ENCODE measurements at regions not wholly inside any gene's neighbourhood (a gene's known extent, or its start where the extent isn't known, plus 50 kb on each side); places are given as distances from the start of the nearest gene placed in this dataset.

- DNase-seq (ENCODE audit: low spot score), result no peak
These were observed 202.6 kb upstream of the LRFN5 start for GRCh38 chr14:41404126-41404525.

- no peak for DNase-seq (ENCODE audit: low spot score)
These were observed 203.3 kb upstream of the LRFN5 start for GRCh38 chr14:41403360-41403759.

DNA sequence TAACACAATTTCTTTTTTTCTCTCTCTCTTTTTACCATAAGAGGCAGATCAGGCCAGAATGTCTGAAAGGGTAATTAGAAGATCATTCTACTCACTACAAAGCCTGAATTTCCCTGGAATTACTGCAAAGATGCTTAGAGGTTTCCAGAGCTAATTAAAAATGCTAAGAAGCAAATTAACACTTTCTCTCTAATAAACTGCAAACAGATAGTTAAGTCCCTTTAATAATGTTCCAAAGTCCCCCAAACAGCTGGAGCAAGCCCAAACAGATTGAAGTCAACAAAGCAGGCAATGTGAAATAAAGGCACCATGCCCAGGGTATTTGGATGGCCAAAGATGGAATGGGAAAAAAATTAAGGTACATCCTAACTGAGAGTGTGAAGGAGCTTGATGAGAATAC is 208.8 kb upstream of the LRFN5 start:
- no peak for DNase-seq (ENCODE audit: low spot score)

DNA sequence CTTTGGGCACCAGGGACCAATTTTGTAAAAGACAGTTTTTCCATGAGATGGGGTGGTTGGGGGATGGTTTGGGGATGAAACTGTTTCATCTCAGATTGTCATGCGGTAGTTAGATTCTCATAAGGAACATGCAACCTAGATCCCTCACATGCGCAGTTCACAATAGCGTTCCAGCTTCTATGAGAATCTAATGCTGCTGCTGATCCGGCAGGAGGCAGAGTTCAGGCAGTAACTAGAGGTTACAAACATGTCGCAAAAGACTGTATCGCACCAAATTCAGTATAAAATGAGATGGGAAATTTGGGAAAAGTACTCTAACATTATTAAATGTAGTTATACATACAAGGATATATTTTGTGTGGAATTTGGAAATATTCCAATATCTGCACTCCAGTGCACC is 213.2 kb upstream of the LRFN5 start:
- no peak for DNase-seq (ENCODE audit: low spot score)

DNA sequence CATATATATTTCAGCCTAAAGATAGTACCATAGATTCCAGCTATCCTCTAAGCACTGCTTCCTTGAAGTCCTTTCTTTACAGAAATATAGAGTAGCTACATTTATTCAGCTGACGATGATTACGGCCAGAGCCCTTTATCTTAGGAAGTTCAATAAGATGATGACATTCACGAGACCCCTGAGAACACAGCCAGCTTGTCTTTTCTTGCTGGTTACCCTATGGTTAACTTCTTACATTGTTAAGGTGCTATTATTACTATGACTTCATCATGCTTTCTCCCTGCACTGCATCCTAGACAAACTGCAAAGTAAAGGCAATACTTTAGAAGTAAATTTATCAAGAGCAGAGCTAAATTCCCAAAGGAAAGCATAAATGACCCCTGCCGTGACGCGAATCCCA is 214.4 kb upstream of the LRFN5 start:
- DNase-seq (ENCODE audit: low spot score), result no peak

DNA sequence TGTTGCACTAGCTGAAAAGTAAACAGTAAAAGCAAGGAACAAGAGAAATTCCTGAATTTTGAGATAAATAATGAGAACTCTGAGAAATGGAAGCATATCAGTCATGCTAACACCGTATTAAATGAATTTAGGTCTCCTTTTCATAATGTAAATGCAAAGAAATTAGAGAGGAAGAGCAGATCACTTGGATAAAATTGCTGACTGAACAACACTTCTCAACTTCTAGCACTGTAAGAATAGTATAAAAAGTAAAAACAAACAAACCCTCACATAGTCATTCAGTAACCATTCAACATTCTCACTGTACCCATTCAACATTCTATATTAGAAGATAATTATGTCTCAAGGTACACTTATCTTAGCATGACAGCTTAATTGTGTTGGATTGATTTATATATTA is 217.3 kb upstream of the LRFN5 start:
- no peak for DNase-seq (ENCODE audit: low spot score)

GRCh38 chr14:41385797-41386196 is 220.9 kb upstream of the LRFN5 start:
- DNase-seq (ENCODE audit: low spot score), result no peak

- DNase-seq (ENCODE audit: low spot score), result no peak
These were observed 226.7 kb upstream of the LRFN5 start for GRCh38 chr14:41380017-41380416.

- no peak for DNase-seq (ENCODE audit: low spot score)
These were observed 228.2 kb upstream of the LRFN5 start for GRCh38 chr14:41378526-41378925.

DNA sequence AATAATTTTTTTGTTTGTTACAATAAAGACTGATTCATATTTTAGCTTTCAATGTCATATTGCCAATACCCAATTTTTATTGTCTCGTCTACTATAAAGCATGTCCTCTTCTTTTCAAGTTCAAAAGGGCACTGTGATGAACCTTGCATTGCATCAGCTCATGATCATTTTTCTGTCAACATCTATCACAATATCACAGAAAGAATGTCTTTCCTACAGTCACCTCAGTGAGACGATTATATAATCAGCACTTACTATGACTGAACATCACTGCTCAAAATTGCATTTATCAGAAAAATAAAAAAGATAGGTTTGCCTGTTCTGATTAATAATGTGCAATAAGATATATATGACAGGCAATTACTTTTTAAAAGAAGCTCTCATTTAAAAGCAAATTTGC is 228.7 kb upstream of the LRFN5 start:
- no peak for DNase-seq (ENCODE audit: low spot score)

- DNase-seq (ENCODE audit: low spot score), result no peak
These were observed 232.6 kb upstream of the LRFN5 start for GRCh38 chr14:41374092-41374491.

DNA sequence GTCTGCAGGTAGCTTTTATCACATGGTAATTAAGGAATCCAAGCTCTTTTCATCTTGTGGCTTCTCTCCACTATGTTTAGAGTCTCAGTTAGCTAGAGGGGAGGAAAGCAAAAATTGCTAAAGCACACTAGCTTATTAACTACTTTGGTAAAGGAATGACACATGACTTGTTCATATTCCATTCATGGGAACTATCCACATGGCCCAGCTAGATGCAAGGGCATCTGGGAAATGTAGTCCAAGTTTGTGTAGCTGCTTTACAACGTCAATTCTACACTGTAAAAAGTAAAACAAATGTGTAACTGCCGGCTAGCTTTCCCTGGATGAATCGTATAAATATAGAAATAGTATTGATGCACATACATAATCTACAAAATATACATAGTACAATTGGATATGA is 244.5 kb upstream of the LRFN5 start:
- no peak for DNase-seq (ENCODE audit: low spot score)

DNA sequence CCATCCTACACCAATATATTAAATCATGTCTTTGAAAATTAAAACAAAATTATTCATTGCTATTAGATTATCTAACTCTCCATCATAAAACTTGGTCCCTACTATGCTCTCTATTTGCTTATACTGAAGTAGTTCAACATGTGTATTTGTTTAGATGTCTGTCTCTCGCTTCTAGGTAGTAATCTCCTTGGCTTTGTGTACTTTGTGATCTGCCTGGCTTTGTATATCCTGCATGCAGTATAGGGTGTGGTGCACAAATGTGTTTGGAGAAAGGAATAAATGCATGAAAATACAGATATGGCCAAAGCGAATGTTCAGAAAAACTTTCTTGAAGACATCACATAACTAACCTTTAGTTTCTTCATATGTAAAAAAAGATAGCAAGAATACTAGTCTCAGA is 246.6 kb upstream of the LRFN5 start:
- DNase-seq (ENCODE audit: low spot score), result no peak

DNA sequence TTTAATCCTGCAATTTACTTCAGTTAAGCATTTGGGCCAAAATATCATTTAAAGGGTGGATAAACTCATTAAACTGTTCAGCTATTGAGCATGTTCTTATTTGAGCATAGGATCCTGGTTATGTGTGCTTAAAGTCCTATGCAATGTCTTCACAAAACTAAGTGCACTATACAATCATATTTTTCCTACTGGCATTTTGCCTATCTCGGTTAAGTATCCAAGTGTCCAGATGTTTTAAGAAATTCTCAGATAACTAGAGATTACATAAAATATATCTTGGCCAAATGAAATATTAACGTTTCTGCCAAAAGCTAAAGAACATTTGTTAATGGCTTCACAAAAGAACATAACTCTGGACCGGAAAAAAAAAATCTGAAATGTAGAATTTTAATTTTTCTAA is 250.8 kb upstream of the LRFN5 start:
- DNase-seq (ENCODE audit: low spot score), result no peak

GRCh38 chr14:41350476-41350875 is 256.2 kb upstream of the LRFN5 start:
- DNase-seq (ENCODE audit: low spot score), result no peak

- no peak for DNase-seq (ENCODE audit: low spot score)
These were observed 257.3 kb upstream of the LRFN5 start for GRCh38 chr14:41349289-41349910.

DNA sequence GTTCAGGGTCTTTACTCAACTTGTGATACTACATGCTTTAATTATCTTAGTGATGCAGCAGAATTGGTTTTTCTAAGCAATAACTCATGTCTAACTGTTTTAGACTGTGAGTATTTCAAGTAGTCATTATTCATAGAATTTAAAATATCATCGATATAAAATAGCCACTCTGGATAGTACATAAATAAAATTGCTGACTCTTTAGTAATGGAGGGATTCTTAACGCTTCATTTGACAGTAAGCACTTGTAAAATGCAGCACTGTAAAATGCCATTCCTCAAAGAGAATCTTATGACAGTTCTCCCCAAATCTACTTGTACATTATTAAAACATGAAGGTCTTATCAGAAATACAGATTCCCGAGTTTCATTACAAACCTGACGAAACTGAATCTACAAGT is 262.8 kb upstream of the LRFN5 start:
- no peak for DNase-seq (ENCODE audit: low spot score)

- DNase-seq (ENCODE audit: low spot score), result no peak
These were observed 293.5 kb upstream of the LRFN5 start for GRCh38 chr14:41313196-41313595.

DNA sequence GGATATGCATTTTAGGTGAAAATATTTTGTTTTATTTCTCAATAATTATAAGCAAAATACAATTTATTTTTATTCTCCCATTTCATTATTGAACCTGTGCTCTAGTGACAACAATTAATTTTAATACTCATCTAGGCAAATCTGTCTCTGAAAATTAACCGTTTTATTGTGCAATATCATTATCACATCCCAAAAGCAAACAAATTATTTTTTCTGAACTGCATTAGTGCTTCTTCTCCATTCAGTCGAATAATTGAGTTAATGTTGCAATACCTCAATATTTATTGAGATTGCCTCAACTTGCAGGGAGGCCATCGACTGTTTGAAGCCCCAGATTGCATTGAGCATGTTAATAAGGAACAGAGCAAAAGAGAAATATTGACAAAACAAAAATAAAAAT is 303.2 kb upstream of the LRFN5 start:
- no peak for DNase-seq (ENCODE audit: low spot score)

DNA sequence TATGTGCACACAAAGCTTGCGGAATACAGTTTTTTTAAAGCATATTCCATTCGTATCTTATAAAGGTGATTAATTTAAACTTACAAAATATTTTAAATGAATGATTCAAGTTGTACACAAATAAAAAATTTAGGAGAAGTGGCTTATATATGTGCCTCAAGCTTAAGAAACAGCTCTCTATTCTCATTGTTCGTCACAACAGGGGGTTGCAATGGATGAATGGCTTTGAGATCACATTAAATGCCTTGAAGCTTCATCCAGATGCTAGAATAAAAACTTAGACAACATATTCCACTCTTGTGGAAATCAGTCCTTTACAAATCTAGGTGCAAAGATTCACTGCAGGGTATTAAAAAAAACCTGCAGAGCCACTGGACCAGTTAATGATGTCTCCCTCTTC is 303.9 kb upstream of the LRFN5 start:
- DNase-seq (ENCODE audit: low spot score), result no peak

GRCh38 chr14:41299924-41300323 is 306.8 kb upstream of the LRFN5 start:
- no peak for DNase-seq (ENCODE audit: low spot score)

GRCh38 chr14:41298328-41298690 is 308.4 kb upstream of the LRFN5 start:
- DNase-seq (ENCODE audit: low spot score), result no peak

- DNase-seq (ENCODE audit: low spot score), result no peak
These were observed 308.9 kb upstream of the LRFN5 start for GRCh38 chr14:41297576-41298327.

DNA sequence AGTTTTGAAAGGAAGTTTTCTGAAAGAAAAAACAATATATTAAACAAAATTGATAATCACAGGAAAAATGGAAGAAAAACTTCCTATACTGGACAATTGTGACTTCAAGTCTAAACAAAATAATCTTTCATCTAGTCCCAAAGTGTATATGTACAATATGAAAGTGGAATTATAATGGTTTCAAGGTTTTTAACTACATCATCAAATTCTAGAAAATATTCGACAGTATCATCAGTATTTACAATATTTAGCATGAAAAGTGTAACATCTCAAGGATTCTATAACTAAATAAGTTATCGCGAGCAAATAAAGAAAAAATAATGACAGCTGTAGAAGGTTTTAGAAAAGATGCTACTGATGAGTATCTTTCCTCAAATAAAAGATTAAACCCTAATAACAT is 310.9 kb upstream of the LRFN5 start:
- DNase-seq (ENCODE audit: low spot score), result no peak
